Upper lobe of left lung (tissue), 6 donors: ENCODE measurements at regions not wholly inside any gene's neighbourhood (a gene's known extent, or its start where the extent isn't known, plus 50 kb on each side); places are given as distances from the start of the nearest gene placed in this dataset.

ENCODE experiments used
- ATAC-seq, 2 donors: fragments of 200-7000 bp; cut with Tn5 transposase; one replicate each; pipeline ENCODE4 v1.9.1; 2022; ENCODE audit warnings: mild to moderate bottlenecking in 2 of 2, moderate library complexity in 2 of 2; ENCODE audit not compliant: low FRiP score in 2 of 2
- DNase-seq, 2 donors: peaks; one replicate each; pipeline ENCODE4 v3.0.0-alpha.2; 2019 to 2020
- H3K27ac ChIP-seq, 4 donors: fragments of 200-600 bp; sonication (generic); one replicate each; pipeline ENCODE4 v1.5.1; 2016 to 2019
- H3K27me3 ChIP-seq, 4 donors: fragments of 200-600 bp; sonication (generic); one replicate each; pipeline ENCODE4 v1.5.1; 2017 to 2019
- H3K36me3 ChIP-seq, 4 donors: fragments of 200-600 bp; sonication (generic); one replicate each; pipeline ENCODE4 v1.5.1; 2016 to 2019
- H3K4me1 ChIP-seq, 4 donors: fragments of 200-600 bp; sonication (generic); one replicate each; pipeline ENCODE4 v1.5.1; 2018 to 2019
- H3K4me3 ChIP-seq, 4 donors: fragments of 200-600 bp; sonication (generic); one replicate each; pipeline ENCODE4 v1.5.1; 2017 to 2019; ENCODE audit warnings: mild to moderate bottlenecking in 2 of 4, moderate library complexity in 1 of 4
- H3K9me3 ChIP-seq, 4 donors: fragments of 200-600 bp; sonication (generic); one replicate each; pipeline ENCODE4 v1.5.1; 2018 to 2019
- EP300 ChIP-seq, 4 donors: sonication (generic); formaldehyde crosslinking; IDR thresholded peaks; one replicate each; pipeline ENCODE4 v1.5.1; 2017; ENCODE audit warnings: antibody characterized with exemption in 4 of 4, control low read depth in 2 of 4
- POLR2A ChIP-seq, 4 donors: fragments of 450-650 bp; IDR thresholded peaks; one replicate each; pipeline ENCODE4 v1.5.1; 2016 to 2017; ENCODE audit warnings: antibody characterized with exemption in 4 of 4, mild to moderate bottlenecking in 2 of 4
- POLR2AphosphoS5 ChIP-seq, 2 donors: sonication (generic); formaldehyde crosslinking; IDR thresholded peaks; one replicate each; pipeline ENCODE4 v1.5.1; 2017; ENCODE audit warnings: antibody characterized with exemption in 2 of 2
- WGBS, 2 donors: methylation state at CpG; one replicate each; pipeline ENCODE4 v1.1.5; 2017 to 2018; 5-methylcytosine and 5-hydroxymethylcytosine counted together
- TF ChIP-seq, protein P1 (sequence below), 6 experiments: fragments of 450-650 bp in 4 of 6; fragments of 200-600 bp in 2 of 6; sonication (generic) in 2 of 6; IDR thresholded peaks; one replicate each; pipeline ENCODE4 v1.5.1; 2016 to 2019; ENCODE audit warnings: antibody characterized with exemption in 6 of 6
- donor health status: DM: no; HTN: no; CAD: no; lungs with moderate emphysema.
- donor health status: DM: no; HTN: yes; CAD: no; lungs with severe emphysema.

DNA sequence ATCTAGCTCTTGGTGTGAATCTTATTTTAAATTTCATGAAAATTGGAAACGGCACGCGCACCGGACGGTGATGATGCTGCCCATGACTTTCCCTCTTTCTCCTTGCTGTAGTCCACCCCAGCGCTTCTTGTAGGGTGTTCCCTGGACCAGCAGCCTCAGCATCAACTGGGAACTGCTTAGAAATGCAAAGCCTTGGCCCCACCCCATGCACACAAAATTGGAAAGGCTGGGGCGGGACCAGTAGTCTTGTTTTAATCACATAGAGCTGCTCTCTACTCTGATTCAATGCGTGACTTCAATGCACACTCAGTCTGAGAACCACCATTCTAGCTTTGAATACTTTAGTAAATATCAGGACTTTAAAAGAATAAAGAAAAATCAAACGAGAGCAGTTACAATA is 427.1 kb downstream of the EFNB2 start:
- Histone ChIP-seq H3K36me3 (no peaks in the 10 kb centered on the region), H3K4me3 (no peak overlapping the region), H3K27ac (no peak overlapping the region), H3K9me3 (no peaks in the 10 kb centered on the region), H3K27me3 (no peaks in the 10 kb centered on the region), H3K4me1 (no peaks in the 10 kb centered on the region)
- 88 to 89% methylated on average over 9 of the region's 9 CpGs for WGBS, 2 donors
- ATAC-seq (no peak), DNase-seq (no peak)
- TF ChIP-seq POLR2A (IDR thresholded peaks at IDR 0.05) = no peak
- TF ChIP-seq, protein P1, sequence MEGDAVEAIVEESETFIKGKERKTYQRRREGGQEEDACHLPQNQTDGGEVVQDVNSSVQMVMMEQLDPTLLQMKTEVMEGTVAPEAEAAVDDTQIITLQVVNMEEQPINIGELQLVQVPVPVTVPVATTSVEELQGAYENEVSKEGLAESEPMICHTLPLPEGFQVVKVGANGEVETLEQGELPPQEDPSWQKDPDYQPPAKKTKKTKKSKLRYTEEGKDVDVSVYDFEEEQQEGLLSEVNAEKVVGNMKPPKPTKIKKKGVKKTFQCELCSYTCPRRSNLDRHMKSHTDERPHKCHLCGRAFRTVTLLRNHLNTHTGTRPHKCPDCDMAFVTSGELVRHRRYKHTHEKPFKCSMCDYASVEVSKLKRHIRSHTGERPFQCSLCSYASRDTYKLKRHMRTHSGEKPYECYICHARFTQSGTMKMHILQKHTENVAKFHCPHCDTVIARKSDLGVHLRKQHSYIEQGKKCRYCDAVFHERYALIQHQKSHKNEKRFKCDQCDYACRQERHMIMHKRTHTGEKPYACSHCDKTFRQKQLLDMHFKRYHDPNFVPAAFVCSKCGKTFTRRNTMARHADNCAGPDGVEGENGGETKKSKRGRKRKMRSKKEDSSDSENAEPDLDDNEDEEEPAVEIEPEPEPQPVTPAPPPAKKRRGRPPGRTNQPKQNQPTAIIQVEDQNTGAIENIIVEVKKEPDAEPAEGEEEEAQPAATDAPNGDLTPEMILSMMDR (IDR thresholded peaks at IDR 0.05) = no peak
- TF ChIP-seq EP300 (IDR thresholded peaks at IDR 0.05) = no peak
- TF ChIP-seq POLR2AphosphoS5 (IDR thresholded peaks at IDR 0.05) = no peak

- no peak for DNase-seq
- no peak for ATAC-seq
- H3K27me3 ChIP-seq = no peaks in the 10 kb centered on the region
- no peaks in the 10 kb centered on the region for H3K4me1 ChIP-seq
- no peaks in the 10 kb centered on the region for H3K36me3 ChIP-seq
- H3K27ac ChIP-seq = no peak overlapping the region
- 94 to 95% methylated on average over 7 of the region's 7 CpGs for WGBS, 2 donors
- TF ChIP-seq EP300 (IDR thresholded peaks at IDR 0.05) = no peak
- TF ChIP-seq POLR2A (IDR thresholded peaks at IDR 0.05) = no peak
- TF ChIP-seq POLR2AphosphoS5 (IDR thresholded peaks at IDR 0.05) = no peak
- TF ChIP-seq, protein P1 (IDR thresholded peaks at IDR 0.05) = no peak
- no peaks in the 10 kb centered on the region for H3K9me3 ChIP-seq
- H3K4me3 ChIP-seq = no peak overlapping the region
Measured at GRCh38 chr13:106107061-106107460, 428.4 kb downstream of the EFNB2 start.

- peaks cover 0 to 9% (median 0%) of the 10 kb centered on the region in 4 donors for H3K4me1 ChIP-seq
- H3K9me3 ChIP-seq = no peaks in the 10 kb centered on the region
- no peak overlapping the region for H3K4me3 ChIP-seq
- no peaks in the 10 kb centered on the region for H3K36me3 ChIP-seq
- DNase-seq (no peak), ATAC-seq (no peak)
- H3K27me3 ChIP-seq = no peaks in the 10 kb centered on the region
- 59 to 64% methylated on average over 1 of the region's 1 CpG for WGBS, 2 donors
- TF ChIP-seq, protein P1 (IDR thresholded peaks at IDR 0.05) = no peak
- TF ChIP-seq EP300 (IDR thresholded peaks at IDR 0.05) = no peak
- TF ChIP-seq POLR2A (IDR thresholded peaks at IDR 0.05) = no peak
- TF ChIP-seq POLR2AphosphoS5 (IDR thresholded peaks at IDR 0.05) = no peak
- H3K27ac ChIP-seq = no peak overlapping the region
Measured at GRCh38 chr13:106105153-106105552, 430.3 kb downstream of the EFNB2 start.

DNA sequence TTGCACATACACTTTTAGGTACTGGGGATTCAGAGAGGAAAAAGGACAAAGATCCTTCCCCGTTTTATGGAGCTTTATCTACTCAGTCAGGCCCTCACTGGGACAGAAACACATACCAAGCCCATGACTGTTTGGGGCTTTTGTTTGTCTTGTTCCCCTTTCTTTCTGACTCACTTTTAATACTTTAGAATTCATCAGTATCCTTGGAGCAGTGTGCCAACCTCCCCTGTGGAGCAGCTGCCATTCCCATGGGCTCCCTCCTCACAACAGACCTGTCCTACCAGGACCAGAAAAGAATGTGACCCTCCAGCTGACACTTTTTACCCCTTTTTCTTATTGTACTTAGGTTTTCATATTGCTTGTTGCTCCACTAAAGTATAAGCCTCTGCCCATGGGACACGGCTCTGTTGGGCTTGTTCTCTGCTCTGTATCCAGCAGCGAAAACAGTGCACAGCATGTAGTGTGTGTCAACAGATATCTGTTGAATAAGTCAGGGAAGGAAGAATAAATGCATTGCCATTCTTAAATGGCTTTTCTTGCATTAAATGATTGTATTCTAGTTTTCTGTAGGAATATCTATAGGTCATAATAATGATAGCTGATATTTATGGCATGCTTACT is 431.1 kb downstream of the EFNB2 start:
- Histone ChIP-seq H3K4me3 (no peak overlapping the region), H3K4me1 (peaks cover 0 to 14% (median 0%) of the 10 kb centered on the region in 4 donors), H3K27me3 (no peaks in the 10 kb centered on the region), H3K9me3 (no peaks in the 10 kb centered on the region), H3K27ac (no peak overlapping the region), H3K36me3 (no peaks in the 10 kb centered on the region)
- TF ChIP-seq POLR2AphosphoS5 (IDR thresholded peaks at IDR 0.05) = no peak
- TF ChIP-seq POLR2A (IDR thresholded peaks at IDR 0.05) = no peak
- no peak for TF ChIP-seq EP300 (IDR thresholded peaks at IDR 0.05)
- TF ChIP-seq, protein P1 (IDR thresholded peaks at IDR 0.05) = no peak
- ATAC-seq (no peak), DNase-seq (no peak)
- 88 to 92% methylated on average over 3 of the region's 3 CpGs for WGBS, 2 donors

- Histone ChIP-seq H3K36me3 (no peaks in the 10 kb centered on the region), H3K27ac (no peak overlapping the region), H3K9me3 (no peaks in the 10 kb centered on the region), H3K4me1 (peaks cover 0 to 14% (median 0%) of the 10 kb centered on the region in 4 donors), H3K4me3 (no peak overlapping the region), H3K27me3 (no peaks in the 10 kb centered on the region)
- no peak for ATAC-seq
- DNase-seq = no peak
- no peak for TF ChIP-seq POLR2A (IDR thresholded peaks at IDR 0.05)
- TF ChIP-seq, protein P1 (IDR thresholded peaks at IDR 0.05) = no peak
- TF ChIP-seq EP300 (IDR thresholded peaks at IDR 0.05) = no peak
- no peak for TF ChIP-seq POLR2AphosphoS5 (IDR thresholded peaks at IDR 0.05)
- WGBS, 2 donors = 92 to 94% methylated on average over 10 of the region's 10 CpGs
Measured at GRCh38 chr13:106103779-106104178, 431.7 kb downstream of the EFNB2 start.
